ENCODE measurements at regions not wholly inside any gene's neighbourhood (a gene's known extent, or its start where the extent isn't known, plus 50 kb on each side); places are given as distances from the start of the nearest gene placed in this dataset.

- Histone ChIP-seq H3K18ac (ENCODE audit: insufficient read length, low read depth, low read length) (no peak overlapping the region), H3K23me2 (ENCODE audit: insufficient read length, low read depth, low read length, poor library complexity, severe bottlenecking) (no peaks in the 10 kb centered on the region), H2BK120ac (ENCODE audit: low read depth, low read length, poor library complexity, severe bottlenecking) (no peak overlapping the region), H4K91ac (ENCODE audit: insufficient read length, low read depth, low read length) (no peak overlapping the region), H3K14ac (ENCODE audit: insufficient read depth, low read length) (no peak overlapping the region), H3K4me2 (ENCODE audit: insufficient read depth, insufficient read length, low read length) (no peak overlapping the region), H3K56ac (ENCODE audit: insufficient read length, low read depth, low read length) (no peak overlapping the region), H3K79me2 (ENCODE audit: insufficient read depth, low read length) (no peaks in the 10 kb centered on the region), H4K20me1 (ENCODE audit: control insufficient read depth, insufficient read depth, insufficient read length) (no peaks in the 10 kb centered on the region), H2BK5ac (ENCODE audit: insufficient read length, low read length) (no peak overlapping the region), H4K8ac (replicated peaks; ENCODE audit: insufficient read length, low read depth, low read length) (no peak overlapping the region), H3K23ac (ENCODE audit: insufficient read length, low read depth, low read length) (no peak overlapping the region), H3K27me3 (ENCODE audit: insufficient read depth, low read length) (no peaks in the 10 kb centered on the region), H2BK12ac (ENCODE audit: insufficient read length, low read depth, low read length) (no peak overlapping the region), H3K4ac (ENCODE audit: low read depth, low read length) (no peak overlapping the region), H3K79me1 (ENCODE audit: insufficient read depth, low read depth, low read length, poor library complexity, severe bottlenecking) (no peaks in the 10 kb centered on the region), H3K9me3 (ENCODE audit: control insufficient read depth, low read depth, low read length) (no peaks in the 10 kb centered on the region), H4K5ac (ENCODE audit: insufficient read length, low read depth, low read length) (no peak overlapping the region), H3K9ac (ENCODE audit: extremely low read depth, insufficient read length, low read length) (no peak overlapping the region), H3K4me1 (ENCODE audit: insufficient read depth, low read length) (peaks cover 5% of the 10 kb centered on the region), H2AK5ac (ENCODE audit: insufficient read length, low read length) (no peak overlapping the region), H3K27ac (ENCODE audit: insufficient read length, low read depth, low read length) (no peak overlapping the region), H3T11ph (ENCODE audit: low read length) (no peak overlapping the region), H2BK20ac (ENCODE audit: low read depth, low read length, poor library complexity, severe bottlenecking) (no peak overlapping the region), H2AFZ (ENCODE audit: low read length) (no peak overlapping the region), H2BK15ac (ENCODE audit: low read depth, low read length) (no peak overlapping the region)
- no peaks in the 10 kb centered on the region for H3K9me3 Mint-ChIP-seq
- H3K27ac Mint-ChIP-seq, result no peak overlapping the region
- DNase-seq, result no peak
- TF ChIP-seq CTCF (conservative IDR thresholded peaks at IDR 0.05), result no peak
- peaks cover 15 to 17% of the 10 kb centered on the region in 2 experiments for H3K4me1 Mint-ChIP-seq
- no peak overlapping the region for H3K4me3 Mint-ChIP-seq
- H3K27me3 Mint-ChIP-seq (ENCODE audit: low read depth), result no peaks in the 10 kb centered on the region
- H3K36me3 Mint-ChIP-seq (ENCODE audit: insufficient read depth in 1 of 3, low read depth in 3 of 3), result no peaks in the 10 kb centered on the region
These were observed 413.6 kb downstream of the CDH2 start for GRCh38 chr18:27763341-27763740.
